K562 (cell line): ENCODE measurements at regions not wholly inside any gene's neighbourhood (a gene's known extent, or its start where the extent isn't known, plus 50 kb on each side); places are given as distances from the start of the nearest gene placed in this dataset.

ENCODE experiments used
- PRPF4 ChIP-seq: fragments of 200-400 bp; formaldehyde crosslinking; IDR thresholded peaks from one replicate; pipeline ENCODE4 v1.6.1; 2017; ENCODE audit warnings: low read length, low read depth, mild to moderate bottlenecking; ENCODE audit not compliant: insufficient read depth, poor library complexity, severe bottlenecking
- ZFP36 ChIP-seq: fragments of 150-350 bp; IDR thresholded peaks from 2 replicates; pipeline ENCODE4 v1.6.1; 2018; ENCODE audit warnings: low read length, low read depth; ENCODE audit not compliant: partially characterized antibody
- TF ChIP-seq, protein P1 (sequence below): sonication (generic); formaldehyde crosslinking; IDR thresholded peaks from 2 replicates; pipeline ENCODE4 v1.8.0; 2022; ENCODE audit warnings: mild to moderate bottlenecking, missing genetic modification reagents, borderline replicate concordance
- TF ChIP-seq, protein P2 (sequence below): fragments of 450-650 bp; IDR thresholded peaks from 2 replicates; pipeline ENCODE4 v1.6.1; 2016; ENCODE audit warnings: low read depth

- TF ChIP-seq, protein P1, sequence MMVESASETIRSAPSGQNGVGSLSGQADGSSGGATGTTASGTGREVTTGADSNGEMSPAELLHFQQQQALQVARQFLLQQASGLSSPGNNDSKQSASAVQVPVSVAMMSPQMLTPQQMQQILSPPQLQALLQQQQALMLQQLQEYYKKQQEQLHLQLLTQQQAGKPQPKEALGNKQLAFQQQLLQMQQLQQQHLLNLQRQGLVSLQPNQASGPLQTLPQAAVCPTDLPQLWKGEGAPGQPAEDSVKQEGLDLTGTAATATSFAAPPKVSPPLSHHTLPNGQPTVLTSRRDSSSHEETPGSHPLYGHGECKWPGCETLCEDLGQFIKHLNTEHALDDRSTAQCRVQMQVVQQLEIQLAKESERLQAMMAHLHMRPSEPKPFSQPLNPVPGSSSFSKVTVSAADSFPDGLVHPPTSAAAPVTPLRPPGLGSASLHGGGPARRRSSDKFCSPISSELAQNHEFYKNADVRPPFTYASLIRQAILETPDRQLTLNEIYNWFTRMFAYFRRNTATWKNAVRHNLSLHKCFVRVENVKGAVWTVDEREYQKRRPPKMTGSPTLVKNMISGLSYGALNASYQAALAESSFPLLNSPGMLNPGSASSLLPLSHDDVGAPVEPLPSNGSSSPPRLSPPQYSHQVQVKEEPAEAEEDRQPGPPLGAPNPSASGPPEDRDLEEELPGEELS, result no peak
- TF ChIP-seq ZFP36, result no peak
- TF ChIP-seq, protein P2, sequence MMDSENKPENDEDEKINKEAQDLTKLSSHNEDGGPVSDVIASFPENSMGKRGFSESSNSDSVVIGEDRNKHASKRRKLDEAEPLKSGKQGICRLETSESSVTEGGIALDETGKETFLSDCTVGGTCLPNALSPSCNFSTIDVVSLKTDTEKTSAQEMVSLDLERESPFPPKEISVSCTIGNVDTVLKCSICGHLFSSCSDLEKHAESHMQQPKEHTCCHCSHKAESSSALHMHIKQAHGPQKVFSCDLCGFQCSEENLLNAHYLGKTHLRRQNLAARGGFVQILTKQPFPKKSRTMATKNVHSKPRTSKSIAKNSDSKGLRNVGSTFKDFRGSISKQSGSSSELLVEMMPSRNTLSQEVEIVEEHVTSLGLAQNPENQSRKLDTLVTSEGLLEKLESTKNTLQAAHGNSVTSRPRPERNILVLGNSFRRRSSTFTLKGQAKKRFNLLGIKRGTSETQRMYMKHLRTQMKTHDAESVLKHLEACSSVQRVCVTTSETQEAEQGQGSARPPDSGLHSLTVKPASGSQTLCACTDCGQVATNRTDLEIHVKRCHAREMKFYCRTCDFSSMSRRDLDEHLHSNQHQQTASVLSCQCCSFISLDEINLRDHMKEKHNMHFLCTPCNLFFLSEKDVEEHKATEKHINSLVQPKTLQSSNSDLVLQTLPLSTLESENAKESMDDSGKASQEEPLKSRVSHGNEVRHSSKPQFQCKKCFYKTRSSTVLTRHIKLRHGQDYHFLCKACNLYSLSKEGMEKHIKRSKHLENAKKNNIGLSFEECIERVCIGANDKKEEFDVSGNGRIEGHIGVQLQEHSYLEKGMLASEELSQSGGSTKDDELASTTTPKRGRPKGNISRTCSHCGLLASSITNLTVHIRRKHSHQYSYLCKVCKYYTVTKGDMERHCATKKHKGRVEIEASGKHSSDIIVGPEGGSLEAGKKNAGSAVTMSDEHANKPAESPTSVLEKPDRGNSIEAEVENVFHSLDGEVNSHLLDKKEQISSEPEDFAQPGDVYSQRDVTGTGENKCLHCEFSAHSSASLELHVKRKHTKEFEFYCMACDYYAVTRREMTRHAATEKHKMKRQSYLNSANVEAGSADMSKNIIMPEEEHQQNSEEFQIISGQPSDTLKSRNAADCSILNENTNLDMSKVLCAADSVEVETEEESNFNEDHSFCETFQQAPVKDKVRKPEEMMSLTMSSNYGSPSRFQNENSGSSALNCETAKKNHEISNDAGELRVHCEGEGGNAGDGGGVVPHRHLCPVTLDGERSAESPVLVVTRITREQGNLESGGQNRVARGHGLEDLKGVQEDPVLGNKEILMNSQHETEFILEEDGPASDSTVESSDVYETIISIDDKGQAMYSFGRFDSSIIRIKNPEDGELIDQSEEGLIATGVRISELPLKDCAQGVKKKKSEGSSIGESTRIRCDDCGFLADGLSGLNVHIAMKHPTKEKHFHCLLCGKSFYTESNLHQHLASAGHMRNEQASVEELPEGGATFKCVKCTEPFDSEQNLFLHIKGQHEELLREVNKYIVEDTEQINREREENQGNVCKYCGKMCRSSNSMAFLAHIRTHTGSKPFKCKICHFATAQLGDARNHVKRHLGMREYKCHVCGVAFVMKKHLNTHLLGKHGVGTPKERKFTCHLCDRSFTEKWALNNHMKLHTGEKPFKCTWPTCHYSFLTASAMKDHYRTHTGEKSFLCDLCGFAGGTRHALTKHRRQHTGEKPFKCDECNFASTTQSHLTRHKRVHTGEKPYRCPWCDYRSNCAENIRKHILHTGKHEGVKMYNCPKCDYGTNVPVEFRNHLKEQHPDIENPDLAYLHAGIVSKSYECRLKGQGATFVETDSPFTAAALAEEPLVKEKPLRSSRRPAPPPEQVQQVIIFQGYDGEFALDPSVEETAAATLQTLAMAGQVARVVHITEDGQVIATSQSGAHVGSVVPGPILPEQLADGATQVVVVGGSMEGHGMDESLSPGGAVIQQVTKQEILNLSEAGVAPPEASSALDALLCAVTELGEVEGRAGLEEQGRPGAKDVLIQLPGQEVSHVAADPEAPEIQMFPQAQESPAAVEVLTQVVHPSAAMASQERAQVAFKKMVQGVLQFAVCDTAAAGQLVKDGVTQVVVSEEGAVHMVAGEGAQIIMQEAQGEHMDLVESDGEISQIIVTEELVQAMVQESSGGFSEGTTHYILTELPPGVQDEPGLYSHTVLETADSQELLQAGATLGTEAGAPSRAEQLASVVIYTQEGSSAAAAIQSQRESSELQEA, result no peak
- TF ChIP-seq PRPF4, result no peak
Measured at GRCh38 chr11:41872426-41872825, 413.0 kb upstream of the LRRC4C start (continued).
